ENCODE measurements at regions not wholly inside any gene's neighbourhood (a gene's known extent, or its start where the extent isn't known, plus 50 kb on each side); places are given as distances from the start of the nearest gene placed in this dataset.

- no peak for DNase-seq (ENCODE audit: low read depth)
- no peak overlapping the region for H3K4me3 ChIP-seq (ENCODE audit: control insufficient read depth, low read depth, low read length)
- no peak for TF ChIP-seq CTCF (IDR thresholded peaks at IDR 0.05; ENCODE audit: control insufficient read depth, insufficient read depth, low read depth, low read length, missing control alignments)
Measured at GRCh38 chr3:72176537-72177041, 391.6 kb upstream of the PROK2 start.

- DNase-seq (ENCODE audit: low read depth) = no peak
- TF ChIP-seq CTCF (IDR thresholded peaks at IDR 0.05; ENCODE audit: control insufficient read depth, insufficient read depth, low read depth, low read length, missing control alignments) = no peak
- H3K4me3 ChIP-seq (ENCODE audit: control insufficient read depth, low read depth, low read length) = no peak overlapping the region
Measured at GRCh38 chr3:72175296-72175858, 390.4 kb upstream of the PROK2 start.

- no peak for DNase-seq (ENCODE audit: low read depth)
- TF ChIP-seq CTCF (IDR thresholded peaks at IDR 0.05; ENCODE audit: control insufficient read depth, insufficient read depth, low read depth, low read length, missing control alignments) = no peak
- H3K4me3 ChIP-seq (ENCODE audit: control insufficient read depth, low read depth, low read length) = no peak overlapping the region
Measured at GRCh38 chr3:72174890-72175289, 389.9 kb upstream of the PROK2 start.

GRCh38 chr3:72174040-72174439 lies 389.1 kb upstream of the PROK2 start:
- DNase-seq (ENCODE audit: low read depth) = no peak
- TF ChIP-seq CTCF (IDR thresholded peaks at IDR 0.05; ENCODE audit: control insufficient read depth, insufficient read depth, low read depth, low read length, missing control alignments) = no peak
- H3K4me3 ChIP-seq (ENCODE audit: control insufficient read depth, low read depth, low read length) = no peak overlapping the region

GRCh38 chr3:72171946-72172345 lies 387.0 kb upstream of the PROK2 start:
- no peak for TF ChIP-seq CTCF (IDR thresholded peaks at IDR 0.05; ENCODE audit: control insufficient read depth, insufficient read depth, low read depth, low read length, missing control alignments)
- DNase-seq (ENCODE audit: low read depth) = no peak
- H3K4me3 ChIP-seq (ENCODE audit: control insufficient read depth, low read depth, low read length) = no peak overlapping the region

GRCh38 chr3:72171463-72171881 lies 386.5 kb upstream of the PROK2 start:
- H3K4me3 ChIP-seq (ENCODE audit: control insufficient read depth, low read depth, low read length) = no peak overlapping the region
- no peak for TF ChIP-seq CTCF (IDR thresholded peaks at IDR 0.05; ENCODE audit: control insufficient read depth, insufficient read depth, low read depth, low read length, missing control alignments)
- no peak for DNase-seq (ENCODE audit: low read depth)

Measured in AG09309 (cell line).